ENCODE measurements at regions not wholly inside any gene's neighbourhood (a gene's known extent, or its start where the extent isn't known, plus 50 kb on each side); places are given as distances from the start of the nearest gene placed in this dataset.
A peak's percentile ranks its signal among the peaks of the same experiment; 100 is the strongest.

DNA sequence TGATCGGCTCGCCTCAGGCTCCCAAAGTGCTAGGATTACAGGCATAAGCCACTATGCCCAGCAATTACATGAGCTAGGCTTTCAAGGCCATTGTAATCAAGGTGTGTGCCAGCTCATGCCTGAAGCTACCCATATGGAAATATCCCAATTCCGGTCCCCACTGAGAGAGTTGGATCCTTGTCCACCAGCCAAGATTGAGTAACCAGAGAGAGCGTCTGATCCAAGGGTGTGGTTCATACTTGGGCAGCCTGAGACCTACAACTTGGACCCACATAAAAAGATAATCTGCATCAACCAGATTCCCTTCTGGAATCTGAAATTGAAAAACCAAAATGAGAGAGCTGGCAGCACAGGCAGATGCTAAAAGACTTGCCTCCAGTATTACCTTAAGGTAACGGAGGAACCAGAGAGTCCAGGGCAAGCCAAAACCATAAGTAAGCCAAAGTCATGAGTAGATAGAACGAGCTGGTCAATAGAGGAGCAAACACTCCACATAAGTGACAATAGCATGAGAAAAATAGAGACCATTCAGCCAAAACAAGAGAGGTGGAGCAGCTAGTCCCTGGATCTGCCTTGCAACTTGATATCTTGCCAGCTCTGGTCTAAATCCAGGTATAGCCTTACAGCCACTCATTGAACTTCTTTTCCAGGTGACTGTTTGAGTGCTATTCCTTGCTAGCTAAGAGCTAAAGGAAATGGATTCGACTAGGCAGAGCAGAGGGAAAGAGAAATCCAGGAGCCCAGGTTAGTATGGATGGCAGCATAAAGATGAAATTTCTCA, 63.8 kb upstream of the ATP1A1 start:
- H3K27me3 ChIP-seq (ENCODE audit: control insufficient read depth in 1 of 2, insufficient read depth in 2 of 2, low read length in 2 of 2) = no peaks in the 10 kb centered on the region
- no peak overlapping the region for H3K4me3 ChIP-seq (ENCODE audit: low read depth in 1 of 2, low read length in 2 of 2)
- H3K9me3 ChIP-seq (ENCODE audit: control insufficient read depth in 1 of 2, low read length in 2 of 2) = no peaks in the 10 kb centered on the region
- no peaks in the 10 kb centered on the region for H3K36me3 ChIP-seq (ENCODE audit: control insufficient read depth in 1 of 2, insufficient read depth in 2 of 2, low read length in 2 of 2)
- no peak overlapping the region for H3K9ac ChIP-seq (ENCODE audit: low read depth in 1 of 2, low read length in 2 of 2)
- H3K4me1 ChIP-seq (ENCODE audit: control insufficient read depth in 1 of 2, insufficient read depth in 2 of 2, low read length in 2 of 2) = peaks cover 22 to 23% of the 10 kb centered on the region in 2 donors
- H3K27ac ChIP-seq (ENCODE audit: low read depth, low read length) = no peak overlapping the region

DNA sequence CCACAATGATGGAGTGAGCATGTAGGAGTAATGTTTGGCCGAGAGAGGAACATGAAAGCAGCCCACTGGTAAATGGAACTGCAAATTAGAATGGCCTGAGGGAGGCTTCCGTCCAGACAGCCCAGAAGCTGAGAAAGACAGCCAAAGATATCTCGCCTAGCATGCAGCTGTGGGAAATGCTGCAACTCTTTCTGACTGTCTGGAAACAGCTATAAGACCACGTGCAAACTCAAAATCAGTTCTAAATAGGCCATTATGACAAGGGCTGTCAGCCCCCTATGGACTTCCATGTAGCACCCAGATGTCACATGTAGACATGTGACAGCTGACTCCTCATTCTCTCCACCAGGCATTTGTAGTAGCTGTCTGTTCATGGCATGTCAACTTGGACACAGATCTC, 62.9 kb upstream of the ATP1A1 start:
- no peaks in the 10 kb centered on the region for H3K36me3 ChIP-seq (ENCODE audit: control insufficient read depth in 1 of 2, insufficient read depth in 2 of 2, low read length in 2 of 2)
- peaks cover 25% of the 10 kb centered on the region in 2 donors for H3K4me1 ChIP-seq (ENCODE audit: control insufficient read depth in 1 of 2, insufficient read depth in 2 of 2, low read length in 2 of 2)
- H3K27ac ChIP-seq (ENCODE audit: low read depth, low read length) = no peak overlapping the region
- no peak overlapping the region for H3K9ac ChIP-seq (ENCODE audit: low read depth in 1 of 2, low read length in 2 of 2)
- no peaks in the 10 kb centered on the region for H3K27me3 ChIP-seq (ENCODE audit: control insufficient read depth in 1 of 2, insufficient read depth in 2 of 2, low read length in 2 of 2)
- no peak overlapping the region for H3K4me3 ChIP-seq (ENCODE audit: low read depth in 1 of 2, low read length in 2 of 2)
- H3K9me3 ChIP-seq (ENCODE audit: control insufficient read depth in 1 of 2, low read length in 2 of 2) = no peaks in the 10 kb centered on the region

DNA sequence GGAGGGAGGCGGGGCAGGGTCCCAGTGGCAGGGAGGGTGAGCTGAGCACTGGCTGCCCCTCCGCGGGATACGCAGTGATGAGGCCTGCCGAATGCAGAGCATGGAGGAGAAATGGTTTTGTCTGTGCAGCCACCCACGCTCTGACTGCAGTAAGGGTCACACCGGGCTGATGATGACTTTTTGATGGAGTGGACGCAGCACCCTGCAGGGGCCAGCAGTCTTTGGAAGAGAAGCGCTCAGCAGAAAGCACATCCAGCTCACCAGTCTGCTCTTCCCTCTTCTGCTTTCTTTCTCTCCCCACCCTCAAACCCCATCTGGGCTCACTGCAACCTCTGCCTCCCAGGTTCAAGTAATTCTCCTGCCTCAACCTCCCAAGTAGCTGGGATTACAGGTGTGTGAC, 61.9 kb upstream of the ATP1A1 start:
- Histone ChIP-seq H3K4me1 (ENCODE audit: control insufficient read depth in 1 of 2, insufficient read depth in 2 of 2, low read length in 2 of 2) (peaks cover 32 to 34% of the 10 kb centered on the region in 2 donors), H3K27ac (ENCODE audit: low read depth, low read length) (no peak overlapping the region), H3K27me3 (ENCODE audit: control insufficient read depth in 1 of 2, insufficient read depth in 2 of 2, low read length in 2 of 2) (no peaks in the 10 kb centered on the region), H3K9ac (ENCODE audit: low read depth in 1 of 2, low read length in 2 of 2) (no peak overlapping the region), H3K4me3 (ENCODE audit: low read depth in 1 of 2, low read length in 2 of 2) (no peak overlapping the region), H3K36me3 (ENCODE audit: control insufficient read depth in 1 of 2, insufficient read depth in 2 of 2, low read length in 2 of 2) (no peaks in the 10 kb centered on the region), H3K9me3 (ENCODE audit: control insufficient read depth in 1 of 2, low read length in 2 of 2) (no peaks in the 10 kb centered on the region)

DNA sequence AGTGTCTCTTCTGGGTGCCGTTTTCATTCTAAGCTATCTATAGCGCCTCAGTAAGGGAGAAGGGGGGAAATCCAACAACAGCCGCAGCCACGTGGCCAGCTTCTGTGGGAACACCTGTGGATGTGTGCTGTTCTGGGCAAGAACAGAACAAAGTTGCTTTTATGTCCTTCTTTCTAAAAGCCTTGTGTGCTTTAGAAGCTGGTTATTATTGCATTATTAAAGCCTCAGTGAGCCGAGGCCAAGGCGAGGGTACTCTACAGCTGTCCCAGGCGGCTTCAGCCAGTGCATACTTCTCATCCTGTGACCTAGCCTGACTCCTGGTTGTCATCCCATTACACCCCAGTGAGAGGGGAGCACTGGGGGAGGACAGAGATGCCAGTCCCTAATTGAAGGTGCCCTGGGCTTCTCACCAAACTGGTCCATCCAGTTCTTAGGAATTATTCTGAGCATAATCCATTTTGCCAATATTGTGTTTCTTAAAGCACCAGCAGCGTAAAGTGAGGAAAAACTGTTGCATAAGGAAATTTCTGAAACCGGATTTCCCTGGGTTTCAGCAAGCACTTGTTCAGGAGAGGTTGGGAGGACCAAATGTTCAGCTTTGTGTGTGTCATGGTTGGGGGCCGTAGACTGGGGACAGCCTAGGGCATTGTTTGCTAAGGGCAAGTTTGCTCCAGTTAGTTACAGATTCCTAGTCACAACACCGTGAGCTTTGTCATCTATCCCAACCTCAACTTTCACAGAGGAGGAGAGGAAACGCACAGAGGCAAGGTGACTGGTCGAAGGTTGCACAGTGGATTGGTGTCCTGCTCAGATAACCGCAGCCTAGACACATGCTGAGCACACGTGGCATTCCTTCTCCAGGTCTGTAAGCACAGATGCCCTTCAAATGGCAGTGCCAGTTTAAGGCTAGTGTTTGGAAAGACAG, 61.0 kb upstream of the ATP1A1 start:
- H3K36me3 ChIP-seq (ENCODE audit: control insufficient read depth in 1 of 2, insufficient read depth in 2 of 2, low read length in 2 of 2) = no peaks in the 10 kb centered on the region
- H3K9me3 ChIP-seq (ENCODE audit: control insufficient read depth in 1 of 2, low read length in 2 of 2) = no peaks in the 10 kb centered on the region
- H3K27me3 ChIP-seq (ENCODE audit: control insufficient read depth in 1 of 2, insufficient read depth in 2 of 2, low read length in 2 of 2) = no peaks in the 10 kb centered on the region
- no peak overlapping the region for H3K27ac ChIP-seq (ENCODE audit: low read depth, low read length)
- H3K9ac ChIP-seq (ENCODE audit: low read depth in 1 of 2, low read length in 2 of 2) = no peak overlapping the region
- peak overlapping the region in 1 of 2 donors; percentile 2 for H3K4me3 ChIP-seq (ENCODE audit: low read depth in 1 of 2, low read length in 2 of 2)
- H3K4me1 ChIP-seq (ENCODE audit: control insufficient read depth in 1 of 2, insufficient read depth in 2 of 2, low read length in 2 of 2) = peaks cover 37 to 40% of the 10 kb centered on the region in 2 donors

DNA sequence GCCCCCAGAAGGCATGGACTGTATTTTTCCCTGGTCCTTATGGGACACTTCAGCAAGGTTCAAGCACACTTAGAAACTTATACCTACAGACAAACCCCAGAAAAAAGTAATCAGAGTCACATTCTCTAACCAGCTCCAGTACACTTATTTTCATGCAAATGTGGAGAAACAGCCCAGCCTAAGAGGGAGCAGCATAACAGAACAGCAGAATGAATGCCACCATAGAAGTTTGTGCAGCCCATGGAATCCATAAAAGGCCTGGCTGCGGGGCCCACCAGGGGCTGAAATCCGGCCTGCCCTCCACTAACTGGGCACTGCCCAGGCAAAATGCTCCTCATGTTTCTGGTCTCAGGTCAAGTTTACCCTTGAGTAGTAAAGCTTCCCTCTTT, 60.4 kb upstream of the ATP1A1 start:
- H3K27me3 ChIP-seq (ENCODE audit: control insufficient read depth in 1 of 2, insufficient read depth in 2 of 2, low read length in 2 of 2) = no peaks in the 10 kb centered on the region
- H3K27ac ChIP-seq (ENCODE audit: low read depth, low read length) = no peak overlapping the region
- no peak overlapping the region for H3K4me3 ChIP-seq (ENCODE audit: low read depth in 1 of 2, low read length in 2 of 2)
- no peak overlapping the region for H3K9ac ChIP-seq (ENCODE audit: low read depth in 1 of 2, low read length in 2 of 2)
- H3K36me3 ChIP-seq (ENCODE audit: control insufficient read depth in 1 of 2, insufficient read depth in 2 of 2, low read length in 2 of 2) = no peaks in the 10 kb centered on the region
- peaks cover 37 to 42% of the 10 kb centered on the region in 2 donors for H3K4me1 ChIP-seq (ENCODE audit: control insufficient read depth in 1 of 2, insufficient read depth in 2 of 2, low read length in 2 of 2)
- no peaks in the 10 kb centered on the region for H3K9me3 ChIP-seq (ENCODE audit: control insufficient read depth in 1 of 2, low read length in 2 of 2)

DNA sequence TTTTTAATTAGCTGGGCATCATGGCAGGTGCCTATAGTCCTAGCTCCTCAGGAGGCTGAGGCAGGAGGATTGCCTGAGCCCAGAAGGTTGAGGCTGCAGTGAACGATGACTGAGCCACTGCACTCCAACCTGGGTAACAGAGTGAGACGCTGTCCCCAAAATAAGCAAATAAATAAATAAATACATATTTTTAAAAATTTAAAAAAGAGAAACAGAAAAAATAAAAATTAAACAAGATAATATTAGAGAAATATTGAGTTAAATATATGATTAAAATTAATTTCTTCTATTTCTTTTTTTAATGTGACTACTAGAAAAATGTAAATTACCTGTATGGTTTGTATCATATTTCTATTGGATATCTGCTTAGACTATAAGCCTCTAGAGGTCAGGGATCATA, 59.3 kb upstream of the ATP1A1 start:
- Histone ChIP-seq H3K27me3 (ENCODE audit: control insufficient read depth in 1 of 2, insufficient read depth in 2 of 2, low read length in 2 of 2) (no peaks in the 10 kb centered on the region), H3K4me3 (ENCODE audit: low read depth in 1 of 2, low read length in 2 of 2) (no peak overlapping the region), H3K9me3 (ENCODE audit: control insufficient read depth in 1 of 2, low read length in 2 of 2) (no peaks in the 10 kb centered on the region), H3K36me3 (ENCODE audit: control insufficient read depth in 1 of 2, insufficient read depth in 2 of 2, low read length in 2 of 2) (no peaks in the 10 kb centered on the region), H3K9ac (ENCODE audit: low read depth in 1 of 2, low read length in 2 of 2) (no peak overlapping the region), H3K4me1 (ENCODE audit: control insufficient read depth in 1 of 2, insufficient read depth in 2 of 2, low read length in 2 of 2) (peaks cover 41 to 48% of the 10 kb centered on the region in 2 donors), H3K27ac (ENCODE audit: low read depth, low read length) (no peak overlapping the region)

DNA sequence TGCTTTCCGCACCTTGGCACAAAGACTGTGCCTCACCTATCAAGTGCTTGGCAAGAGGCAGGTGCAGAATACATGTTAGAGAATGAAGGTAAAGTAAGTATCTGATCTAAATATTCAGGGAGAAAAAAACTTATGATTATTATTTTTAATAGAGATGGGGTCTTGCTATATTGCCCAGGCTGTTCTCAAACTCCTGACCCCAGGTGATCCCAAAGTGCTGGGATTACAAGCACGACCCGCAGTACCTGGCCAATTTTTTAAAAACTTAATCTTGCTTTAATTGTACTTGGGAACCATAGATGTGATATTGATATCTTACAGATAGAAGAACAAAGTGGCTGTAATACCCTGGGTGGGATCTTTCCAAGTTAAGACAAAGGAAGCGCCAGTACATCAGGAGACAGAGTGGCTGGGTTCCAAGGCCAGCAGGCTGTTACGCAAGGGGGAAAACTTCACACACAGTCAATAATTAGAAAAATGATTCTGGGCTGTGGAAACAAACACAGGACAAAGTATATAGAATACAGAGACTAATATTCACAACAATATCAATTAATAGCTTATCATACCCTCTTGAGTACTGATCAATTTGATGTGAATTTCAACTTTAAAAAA, 58.6 kb upstream of the ATP1A1 start:
- H3K36me3 ChIP-seq (ENCODE audit: control insufficient read depth in 1 of 2, insufficient read depth in 2 of 2, low read length in 2 of 2) = no peaks in the 10 kb centered on the region
- no peak overlapping the region for H3K9ac ChIP-seq (ENCODE audit: low read depth in 1 of 2, low read length in 2 of 2)
- no peaks in the 10 kb centered on the region for H3K27me3 ChIP-seq (ENCODE audit: control insufficient read depth in 1 of 2, insufficient read depth in 2 of 2, low read length in 2 of 2)
- H3K4me1 ChIP-seq (ENCODE audit: control insufficient read depth in 1 of 2, insufficient read depth in 2 of 2, low read length in 2 of 2) = peaks cover 47 to 50% of the 10 kb centered on the region in 2 donors
- no peak overlapping the region for H3K4me3 ChIP-seq (ENCODE audit: low read depth in 1 of 2, low read length in 2 of 2)
- H3K9me3 ChIP-seq (ENCODE audit: control insufficient read depth in 1 of 2, low read length in 2 of 2) = no peaks in the 10 kb centered on the region
- no peak overlapping the region for H3K27ac ChIP-seq (ENCODE audit: low read depth, low read length)

DNA sequence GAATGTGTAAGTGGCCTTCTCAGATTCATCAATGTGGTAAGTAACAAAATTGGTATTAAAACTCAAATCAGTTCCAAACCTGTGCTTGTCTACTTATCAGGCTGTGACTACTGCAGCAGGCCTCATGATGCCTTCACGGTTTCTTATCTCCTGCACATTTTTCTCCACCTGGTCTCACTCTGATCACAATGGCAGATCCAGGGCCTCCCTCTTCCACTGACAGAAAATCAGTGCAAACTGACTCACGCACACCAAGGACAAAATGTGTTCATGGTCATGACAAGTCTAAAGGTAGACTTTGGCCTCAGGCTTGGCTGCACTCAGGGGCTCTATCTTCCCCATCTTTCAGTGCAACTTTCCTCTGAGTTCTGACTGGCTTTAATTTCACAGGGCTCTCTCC, 56.7 kb upstream of the ATP1A1 start:
- Histone ChIP-seq H3K4me1 (ENCODE audit: control insufficient read depth in 1 of 2, insufficient read depth in 2 of 2, low read length in 2 of 2) (peaks cover 51 to 59% of the 10 kb centered on the region in 2 donors), H3K27ac (ENCODE audit: low read depth, low read length) (no peak overlapping the region), H3K4me3 (ENCODE audit: low read depth in 1 of 2, low read length in 2 of 2) (no peak overlapping the region), H3K36me3 (ENCODE audit: control insufficient read depth in 1 of 2, insufficient read depth in 2 of 2, low read length in 2 of 2) (no peaks in the 10 kb centered on the region), H3K9ac (ENCODE audit: low read depth in 1 of 2, low read length in 2 of 2) (no peak overlapping the region), H3K27me3 (ENCODE audit: control insufficient read depth in 1 of 2, insufficient read depth in 2 of 2, low read length in 2 of 2) (no peaks in the 10 kb centered on the region), H3K9me3 (ENCODE audit: control insufficient read depth in 1 of 2, low read length in 2 of 2) (no peaks in the 10 kb centered on the region)

DNA sequence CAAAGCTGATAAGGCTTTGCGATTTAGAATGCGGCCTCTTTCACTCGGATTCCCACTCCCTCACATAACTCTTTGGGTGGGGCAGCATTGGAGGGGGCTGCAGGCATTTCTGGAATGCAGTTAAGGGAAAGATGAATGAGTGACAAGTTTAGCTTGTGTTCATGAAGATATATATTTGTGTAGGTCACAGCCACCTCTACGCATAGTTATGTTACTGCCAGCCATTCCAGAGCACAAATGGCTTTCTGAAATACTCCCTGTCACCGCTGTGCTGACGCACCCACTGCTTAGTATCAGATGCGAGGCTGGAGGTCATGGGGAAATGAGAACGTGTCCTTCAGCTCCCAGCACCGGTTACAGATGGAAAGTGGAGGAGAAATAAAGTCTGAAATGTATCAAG, 54.1 kb upstream of the ATP1A1 start:
- Histone ChIP-seq H3K27me3 (ENCODE audit: control insufficient read depth in 1 of 2, insufficient read depth in 2 of 2, low read length in 2 of 2) (no peaks in the 10 kb centered on the region), H3K4me1 (ENCODE audit: control insufficient read depth in 1 of 2, insufficient read depth in 2 of 2, low read length in 2 of 2) (peaks cover 51 to 62% of the 10 kb centered on the region in 2 donors), H3K4me3 (ENCODE audit: low read depth in 1 of 2, low read length in 2 of 2) (no peak overlapping the region), H3K27ac (ENCODE audit: low read depth, low read length) (no peak overlapping the region), H3K9ac (ENCODE audit: low read depth in 1 of 2, low read length in 2 of 2) (no peak overlapping the region), H3K9me3 (ENCODE audit: control insufficient read depth in 1 of 2, low read length in 2 of 2) (no peaks in the 10 kb centered on the region), H3K36me3 (ENCODE audit: control insufficient read depth in 1 of 2, insufficient read depth in 2 of 2, low read length in 2 of 2) (no peaks in the 10 kb centered on the region)

DNA sequence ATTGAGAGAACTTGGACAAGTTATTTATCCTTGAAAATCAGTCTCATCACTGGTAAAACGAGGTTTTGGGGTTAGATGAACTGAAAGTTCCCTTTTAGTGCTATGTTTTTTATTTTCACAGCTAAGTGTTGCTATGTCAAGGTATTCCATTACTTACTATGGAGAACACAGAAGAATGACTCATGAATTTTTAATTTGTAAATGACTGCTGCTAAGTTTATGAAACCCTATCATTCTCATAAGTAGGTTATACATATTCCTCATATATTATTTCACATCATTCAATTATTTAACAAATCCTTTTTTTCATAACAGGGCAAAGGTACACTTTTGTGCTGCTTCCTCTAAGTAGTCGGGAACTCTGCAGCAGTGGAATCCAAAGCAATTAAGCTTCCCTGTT, 52.2 kb upstream of the ATP1A1 start:
- Histone ChIP-seq H3K36me3 (ENCODE audit: control insufficient read depth in 1 of 2, insufficient read depth in 2 of 2, low read length in 2 of 2) (no peaks in the 10 kb centered on the region), H3K4me3 (ENCODE audit: low read depth in 1 of 2, low read length in 2 of 2) (no peak overlapping the region), H3K4me1 (ENCODE audit: control insufficient read depth in 1 of 2, insufficient read depth in 2 of 2, low read length in 2 of 2) (peaks cover 61 to 66% of the 10 kb centered on the region in 2 donors), H3K27ac (ENCODE audit: low read depth, low read length) (no peak overlapping the region), H3K27me3 (ENCODE audit: control insufficient read depth in 1 of 2, insufficient read depth in 2 of 2, low read length in 2 of 2) (no peaks in the 10 kb centered on the region), H3K9ac (ENCODE audit: low read depth in 1 of 2, low read length in 2 of 2) (no peak overlapping the region), H3K9me3 (ENCODE audit: control insufficient read depth in 1 of 2, low read length in 2 of 2) (no peaks in the 10 kb centered on the region)

Data from duodenal mucosa (tissue), 2 donors.